ENCODE measurements at regions not wholly inside any gene's neighbourhood (a gene's known extent, or its start where the extent isn't known, plus 50 kb on each side); places are given as distances from the start of the nearest gene placed in this dataset.

DNA sequence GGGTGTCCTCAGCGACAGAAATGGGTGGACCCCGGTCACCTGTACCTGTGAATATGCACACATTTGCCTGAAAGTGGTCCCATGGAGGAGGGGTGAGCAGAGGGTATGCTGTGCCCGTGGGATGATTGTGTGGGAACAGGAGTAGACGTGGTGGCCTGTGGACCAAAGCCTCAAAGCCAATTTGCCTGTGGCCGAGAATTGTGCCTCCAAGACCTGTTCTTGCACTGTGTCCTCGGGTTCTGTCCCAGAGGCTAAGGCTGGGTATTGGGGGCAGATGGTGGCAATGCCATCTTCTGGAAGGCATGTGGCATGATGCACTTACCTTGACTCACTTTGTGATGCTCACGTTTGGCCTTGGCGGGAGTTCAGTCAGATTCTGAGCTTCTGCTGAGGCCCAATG is 351.0 kb downstream of the TCERG1L start:
- FAIRE-seq, result no peak
- H3K27ac ChIP-seq, result no peak overlapping the region
- ATAC-seq, result no peak
- H3K9me3 ChIP-seq, result no peaks in the 10 kb centered on the region; the same call in 2 of the 3 replicates
- no peak for TF ChIP-seq JUN (IDR thresholded peaks at IDR 0.05)
- TF ChIP-seq CBX8 (IDR thresholded peaks at IDR 0.05), result no peak
- no peak for TF ChIP-seq EHF (CRISPR knock-in tag; IDR thresholded peaks at IDR 0.05)
- no peak for TF ChIP-seq POLR2AphosphoS2 (conservative IDR thresholded peaks at IDR 0.05; ENCODE audit: low read length)
- WGBS (ENCODE audit: missing lambda C conversion rate), result 3% methylated on average over 8 of the region's 8 CpGs
- CTCF ChIA-PET, result no interaction called here
- H3K4me1 ChIP-seq, result no peaks in the 10 kb centered on the region
- no peak overlapping the region for H3K4me2 ChIP-seq
- no peak for DNase-seq (ENCODE audit: low read depth in 1 of 2, low spot score in 1 of 2)
- POLR2A ChIA-PET, result no interaction called here
- H3K4me3 ChIP-seq, result no peak overlapping the region

DNA sequence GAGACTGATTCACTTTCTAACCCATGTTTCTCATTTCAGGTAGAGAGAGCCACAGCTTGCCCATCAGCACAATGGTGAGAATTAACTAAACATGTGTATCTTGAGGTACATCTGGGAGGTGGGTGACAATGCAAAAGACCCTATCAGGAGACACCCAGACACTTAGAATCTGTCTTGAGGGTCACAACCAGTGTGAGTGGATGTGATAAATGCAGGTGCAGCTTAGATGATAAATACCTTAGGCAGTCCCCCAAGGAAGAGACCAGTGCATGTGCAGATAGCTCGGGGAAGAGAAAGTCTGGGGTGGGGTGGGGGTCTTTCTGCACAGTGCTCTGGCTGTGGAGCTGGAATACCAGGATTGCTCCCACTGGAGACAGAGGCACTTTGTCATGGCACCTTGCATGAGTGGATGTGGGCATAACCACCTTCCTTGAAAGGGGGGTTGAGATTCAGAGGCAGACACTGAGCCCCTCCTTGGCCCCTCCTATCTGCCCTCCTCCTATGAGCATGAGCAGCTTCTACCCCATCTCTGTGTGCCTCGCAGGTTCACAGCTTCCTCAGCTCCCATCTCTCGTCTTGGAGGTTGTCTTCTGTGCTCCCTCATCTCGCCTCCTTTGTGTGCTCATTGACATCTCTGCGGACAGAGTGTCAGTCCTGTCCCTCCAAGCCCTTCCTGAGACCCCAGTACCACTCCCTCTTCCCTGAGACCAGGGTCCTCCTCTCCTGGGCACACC is 349.8 kb downstream of the TCERG1L start:
- TF ChIP-seq, protein P1, sequence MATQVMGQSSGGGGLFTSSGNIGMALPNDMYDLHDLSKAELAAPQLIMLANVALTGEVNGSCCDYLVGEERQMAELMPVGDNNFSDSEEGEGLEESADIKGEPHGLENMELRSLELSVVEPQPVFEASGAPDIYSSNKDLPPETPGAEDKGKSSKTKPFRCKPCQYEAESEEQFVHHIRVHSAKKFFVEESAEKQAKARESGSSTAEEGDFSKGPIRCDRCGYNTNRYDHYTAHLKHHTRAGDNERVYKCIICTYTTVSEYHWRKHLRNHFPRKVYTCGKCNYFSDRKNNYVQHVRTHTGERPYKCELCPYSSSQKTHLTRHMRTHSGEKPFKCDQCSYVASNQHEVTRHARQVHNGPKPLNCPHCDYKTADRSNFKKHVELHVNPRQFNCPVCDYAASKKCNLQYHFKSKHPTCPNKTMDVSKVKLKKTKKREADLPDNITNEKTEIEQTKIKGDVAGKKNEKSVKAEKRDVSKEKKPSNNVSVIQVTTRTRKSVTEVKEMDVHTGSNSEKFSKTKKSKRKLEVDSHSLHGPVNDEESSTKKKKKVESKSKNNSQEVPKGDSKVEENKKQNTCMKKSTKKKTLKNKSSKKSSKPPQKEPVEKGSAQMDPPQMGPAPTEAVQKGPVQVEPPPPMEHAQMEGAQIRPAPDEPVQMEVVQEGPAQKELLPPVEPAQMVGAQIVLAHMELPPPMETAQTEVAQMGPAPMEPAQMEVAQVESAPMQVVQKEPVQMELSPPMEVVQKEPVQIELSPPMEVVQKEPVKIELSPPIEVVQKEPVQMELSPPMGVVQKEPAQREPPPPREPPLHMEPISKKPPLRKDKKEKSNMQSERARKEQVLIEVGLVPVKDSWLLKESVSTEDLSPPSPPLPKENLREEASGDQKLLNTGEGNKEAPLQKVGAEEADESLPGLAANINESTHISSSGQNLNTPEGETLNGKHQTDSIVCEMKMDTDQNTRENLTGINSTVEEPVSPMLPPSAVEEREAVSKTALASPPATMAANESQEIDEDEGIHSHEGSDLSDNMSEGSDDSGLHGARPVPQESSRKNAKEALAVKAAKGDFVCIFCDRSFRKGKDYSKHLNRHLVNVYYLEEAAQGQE (IDR thresholded peaks at IDR 0.05), result no peak
- TF ChIP-seq, protein P2, sequence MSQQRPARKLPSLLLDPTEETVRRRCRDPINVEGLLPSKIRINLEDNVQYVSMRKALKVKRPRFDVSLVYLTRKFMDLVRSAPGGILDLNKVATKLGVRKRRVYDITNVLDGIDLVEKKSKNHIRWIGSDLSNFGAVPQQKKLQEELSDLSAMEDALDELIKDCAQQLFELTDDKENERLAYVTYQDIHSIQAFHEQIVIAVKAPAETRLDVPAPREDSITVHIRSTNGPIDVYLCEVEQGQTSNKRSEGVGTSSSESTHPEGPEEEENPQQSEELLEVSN (IDR thresholded peaks at IDR 0.05; ENCODE audit: borderline replicate concordance, low read depth), result no peak
- no peak for TF ChIP-seq MAFK (IDR thresholded peaks at IDR 0.05; ENCODE audit: partially characterized antibody)
- no peak for TF ChIP-seq RNF2 (IDR thresholded peaks at IDR 0.05; ENCODE audit: borderline replicate concordance, low read depth)
- no peak for TF ChIP-seq ESRRA (IDR thresholded peaks at IDR 0.05; ENCODE audit: borderline replicate concordance, low read length)
- no peak for TF ChIP-seq CHD4 (IDR thresholded peaks at IDR 0.05; ENCODE audit: borderline replicate concordance)
- TF ChIP-seq HEYL (CRISPR knock-in tag; IDR thresholded peaks at IDR 0.05), result no peak
- no peak for TF ChIP-seq RAD21 (conservative IDR thresholded peaks at IDR 0.05 in 1 of 2, IDR thresholded peaks at IDR 0.05 in 1 of 2)
- TF ChIP-seq, protein P3, sequence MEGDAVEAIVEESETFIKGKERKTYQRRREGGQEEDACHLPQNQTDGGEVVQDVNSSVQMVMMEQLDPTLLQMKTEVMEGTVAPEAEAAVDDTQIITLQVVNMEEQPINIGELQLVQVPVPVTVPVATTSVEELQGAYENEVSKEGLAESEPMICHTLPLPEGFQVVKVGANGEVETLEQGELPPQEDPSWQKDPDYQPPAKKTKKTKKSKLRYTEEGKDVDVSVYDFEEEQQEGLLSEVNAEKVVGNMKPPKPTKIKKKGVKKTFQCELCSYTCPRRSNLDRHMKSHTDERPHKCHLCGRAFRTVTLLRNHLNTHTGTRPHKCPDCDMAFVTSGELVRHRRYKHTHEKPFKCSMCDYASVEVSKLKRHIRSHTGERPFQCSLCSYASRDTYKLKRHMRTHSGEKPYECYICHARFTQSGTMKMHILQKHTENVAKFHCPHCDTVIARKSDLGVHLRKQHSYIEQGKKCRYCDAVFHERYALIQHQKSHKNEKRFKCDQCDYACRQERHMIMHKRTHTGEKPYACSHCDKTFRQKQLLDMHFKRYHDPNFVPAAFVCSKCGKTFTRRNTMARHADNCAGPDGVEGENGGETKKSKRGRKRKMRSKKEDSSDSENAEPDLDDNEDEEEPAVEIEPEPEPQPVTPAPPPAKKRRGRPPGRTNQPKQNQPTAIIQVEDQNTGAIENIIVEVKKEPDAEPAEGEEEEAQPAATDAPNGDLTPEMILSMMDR (IDR thresholded peaks at IDR 0.05), result no peak
- TF ChIP-seq HOXA7 (CRISPR knock-in tag; IDR thresholded peaks at IDR 0.05), result no peak
- no peak for TF ChIP-seq ZNF302 (CRISPR knock-in tag; IDR thresholded peaks at IDR 0.05)
- TF ChIP-seq PHF8 (IDR thresholded peaks at IDR 0.05; ENCODE audit: borderline replicate concordance, low read depth), result no peak
- TF ChIP-seq FOXS1 (CRISPR knock-in tag; IDR thresholded peaks at IDR 0.05), result no peak
- TF ChIP-seq, protein P4, sequence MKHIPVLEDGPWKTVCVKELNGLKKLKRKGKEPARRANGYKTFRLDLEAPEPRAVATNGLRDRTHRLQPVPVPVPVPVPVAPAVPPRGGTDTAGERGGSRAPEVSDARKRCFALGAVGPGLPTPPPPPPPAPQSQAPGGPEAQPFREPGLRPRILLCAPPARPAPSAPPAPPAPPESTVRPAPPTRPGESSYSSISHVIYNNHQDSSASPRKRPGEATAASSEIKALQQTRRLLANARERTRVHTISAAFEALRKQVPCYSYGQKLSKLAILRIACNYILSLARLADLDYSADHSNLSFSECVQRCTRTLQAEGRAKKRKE (CRISPR knock-in tag; IDR thresholded peaks at IDR 0.05; ENCODE audit: low read depth), result no peak
- TF ChIP-seq RFX5 (IDR thresholded peaks at IDR 0.05), result no peak
- no peak for TF ChIP-seq ZSCAN20 (CRISPR knock-in tag; IDR thresholded peaks at IDR 0.05)
- TF ChIP-seq, protein P5, sequence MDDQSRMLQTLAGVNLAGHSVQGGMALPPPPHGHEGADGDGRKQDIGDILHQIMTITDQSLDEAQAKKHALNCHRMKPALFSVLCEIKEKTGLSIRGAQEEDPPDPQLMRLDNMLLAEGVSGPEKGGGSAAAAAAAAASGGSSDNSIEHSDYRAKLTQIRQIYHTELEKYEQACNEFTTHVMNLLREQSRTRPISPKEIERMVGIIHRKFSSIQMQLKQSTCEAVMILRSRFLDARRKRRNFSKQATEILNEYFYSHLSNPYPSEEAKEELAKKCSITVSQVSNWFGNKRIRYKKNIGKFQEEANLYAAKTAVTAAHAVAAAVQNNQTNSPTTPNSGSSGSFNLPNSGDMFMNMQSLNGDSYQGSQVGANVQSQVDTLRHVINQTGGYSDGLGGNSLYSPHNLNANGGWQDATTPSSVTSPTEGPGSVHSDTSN (IDR thresholded peaks at IDR 0.05), result no peak
- no peak for TF ChIP-seq FOSB (CRISPR knock-in tag; IDR thresholded peaks at IDR 0.05)
- TF ChIP-seq TP53 (CRISPR knock-in tag; IDR thresholded peaks at IDR 0.05), result no peak
- Histone ChIP-seq H3K27ac (no peak overlapping the region), H3K4me1 (no peaks in the 10 kb centered on the region), H3K9me3 (no peaks in the 10 kb centered on the region; the same call in 2 of the 3 replicates), H3K4me3 (no peak overlapping the region), H3K4me2 (no peak overlapping the region)
- ChIA-PET CTCF (no interaction called here), POLR2A (no interaction called here)
- no peak for FAIRE-seq
- DNase-seq (ENCODE audit: low read depth in 1 of 2, low spot score in 1 of 2), result no peak
- 2% methylated on average over 5 of the region's 5 CpGs for WGBS (ENCODE audit: missing lambda C conversion rate)
- ATAC-seq, result no peak

Data from A549 (cell line).